Pancreas (tissue), 10 donors: ENCODE measurements at regions not wholly inside any gene's neighbourhood (a gene's known extent, or its start where the extent isn't known, plus 50 kb on each side); places are given as distances from the start of the nearest gene placed in this dataset.
"Not testable (repeated sequence)": the region's sequence is repeated elsewhere in the genome, so short reads cannot be mapped to it uniquely, and the experiment has no call there.

Experiments
- ATAC-seq, 4 donors: fragments of 200-7000 bp; cut with Tn5 transposase; one replicate each; pipeline versions ENCODE4 v1.8.0 to v1.9.1; 2020; ENCODE audit warnings: mild to moderate bottlenecking in 4 of 4, moderate library complexity in 4 of 4
- DNase-seq, 6 donors: peaks; one replicate each; pipeline ENCODE4 v3.0.0-alpha.2; 2020
- FAIRE-seq: peaks from 2 replicates; lab custom pipeline; 2012; peaks lifted over from hg19 to GRCh38; lab: Jason Lieb, UNC
- H3K27ac ChIP-seq, 4 donors: fragments of 200-600 bp; sonication (generic); 1 replicate in 3 of 4; 2 replicates in 1 of 4; pipeline versions ENCODE4 v1.5.0 to v1.8.0; 2020
- H3K27me3 ChIP-seq, 4 donors: fragments of 200-600 bp; one replicate each; pipeline ENCODE4 v1.8.0; 2021
- H3K36me3 ChIP-seq, 3 donors: fragments of 200-600 bp; sonication (generic) in 1 of 3; one replicate each; pipeline versions ENCODE4 v1.5.0 to v1.8.0; 2020 to 2021
- H3K4me1 ChIP-seq, 3 donors: fragments of 200-600 bp; one replicate each; pipeline ENCODE4 v1.8.0; 2021
- H3K4me3 ChIP-seq, 4 donors: fragments of 200-600 bp; sonication (generic) in 2 of 4; one replicate each; pipeline versions ENCODE4 v1.5.0 to v1.8.0; 2020 to 2021
- H3K9me3 ChIP-seq, 4 donors: fragments of 200-600 bp; one replicate each; pipeline ENCODE4 v1.8.0; 2021
- CTCF ChIP-seq, 4 donors: fragments of 200-600 bp; sonication (generic) in 3 of 4; IDR thresholded peaks; one replicate each; pipeline versions ENCODE4 v1.5.0 to v1.8.0; 2021; ENCODE audit warnings: antibody characterized with exemption in 4 of 4
- WGBS, 2 donors: extraction: QIAGEN DNeasy Blood & Tissue Kit; methylation state at CpG; one replicate each; pipeline ENCODE4 v1.1.7; 2013; 5-methylcytosine and 5-hydroxymethylcytosine counted together
- intact Hi-C, 3 donors: fragments of 100-400 bp; cut with DNase I; formaldehyde crosslinking; loops; one replicate each; pipeline versions ENCODE4 v1.11.1 to v1.14.2; 2022
- donor health status: healthy with polysubstance abuse.
- donor health status: DM: no; HTN: no; CAD: no; lungs with moderate emphysema.
- donor health status: DM: no; HTN: no; CAD: no.
- donor health status: control.
- donor health status: control.
- donor health status: Bipolar disorder and iron deficiency.
- donor health status: DM: yes; HTN: yes; CAD: no.
- donor health status: DM: no; HTN: no; CAD: no.
- donor health status: DM: no; HTN: no; CAD: no.
- donor health status: DM: yes; HTN: yes; CAD: no.

- 31 to 52% methylated on average over 3 of the region's 3 CpGs for WGBS, 2 donors
- Histone ChIP-seq H3K4me1 (no peaks in the 10 kb centered on the region), H3K27ac (no peak overlapping the region), H3K9me3 (peaks cover 0 to 4% (median 0%) of the 10 kb centered on the region in 4 donors), H3K27me3 (peaks cover 0 to 3% (median 0%) of the 10 kb centered on the region in 4 donors), H3K4me3 (no peak overlapping the region), H3K36me3 (no peaks in the 10 kb centered on the region)
- DNase-seq = no peak
- TF ChIP-seq CTCF (IDR thresholded peaks at IDR 0.05) = no peak
- intact Hi-C loops = no loop called here
- no peak for ATAC-seq
- FAIRE-seq = no peak
Observed at GRCh38 chr16:22989598-22989997, 159.7 kb downstream of the USP31 start.

- intact Hi-C loops = no loop called here
- Histone ChIP-seq H3K27ac (no peak overlapping the region), H3K4me3 (no peak overlapping the region), H3K9me3 (peaks cover 0 to 4% (median 0%) of the 10 kb centered on the region in 4 donors), H3K27me3 (peaks cover 0 to 3% (median 0%) of the 10 kb centered on the region in 4 donors), H3K4me1 (no peaks in the 10 kb centered on the region), H3K36me3 (no peaks in the 10 kb centered on the region)
- TF ChIP-seq CTCF (IDR thresholded peaks at IDR 0.05) = no peak
- no peak for FAIRE-seq
- no peak for ATAC-seq
- DNase-seq = no peak
- WGBS, 2 donors = 73 to 86% methylated on average over 2 of the region's 2 CpGs
Observed at GRCh38 chr16:22983614-22984013, 165.6 kb downstream of the USP31 start.

GRCh38 chr16:22980514-22980913 lies 166.6 kb downstream of the HS3ST2 start:
- 39 to 60% methylated on average over 3 of the region's 3 CpGs for WGBS, 2 donors
- H3K4me1 ChIP-seq, H3K36me3 ChIP-seq, H3K9me3 ChIP-seq, ATAC-seq, FAIRE-seq, H3K27me3 ChIP-seq, intact Hi-C loops, H3K27ac ChIP-seq, DNase-seq, H3K4me3 ChIP-seq: not testable (repeated sequence)

GRCh38 chr16:22979038-22979437 lies 165.1 kb downstream of the HS3ST2 start:
- intact Hi-C loops = no loop called here
- no peaks in the 10 kb centered on the region for H3K9me3 ChIP-seq
- WGBS, 2 donors = 45 to 49% methylated on average over 2 of the region's 2 CpGs
- H3K36me3 ChIP-seq = no peaks in the 10 kb centered on the region
- H3K4me1 ChIP-seq = no peaks in the 10 kb centered on the region
- no peak overlapping the region for H3K4me3 ChIP-seq
- FAIRE-seq = no peak
- no peak for ATAC-seq
- no peak for TF ChIP-seq CTCF (IDR thresholded peaks at IDR 0.05)
- no peak overlapping the region for H3K27ac ChIP-seq
- no peak for DNase-seq
- H3K27me3 ChIP-seq = peaks cover 0 to 9% (median 0%) of the 10 kb centered on the region in 4 donors

GRCh38 chr16:22977294-22977697 lies 163.3 kb downstream of the HS3ST2 start:
- Histone ChIP-seq H3K36me3 (no peaks in the 10 kb centered on the region), H3K4me1 (no peaks in the 10 kb centered on the region), H3K4me3 (no peak overlapping the region), H3K27me3 (peaks cover 0 to 9% (median 0%) of the 10 kb centered on the region in 4 donors), H3K27ac (no peak overlapping the region), H3K9me3 (no peaks in the 10 kb centered on the region)
- ATAC-seq (peak in 1 of 4 donors; percentile 34), DNase-seq (no peak), FAIRE-seq (no peak)
- TF ChIP-seq CTCF (IDR thresholded peaks at IDR 0.05) = no peak
- 41 to 43% methylated on average over 4 of the region's 4 CpGs for WGBS, 2 donors
- intact Hi-C loops = no loop called here
